AG09319 (cell line): ENCODE measurements at regions not wholly inside any gene's neighbourhood (a gene's known extent, or its start where the extent isn't known, plus 50 kb on each side); places are given as distances from the start of the nearest gene placed in this dataset.

Experiments used
- DNase-seq: peaks from one replicate; pipeline ENCODE4 v3.0.0-alpha.2; 2010; ENCODE audit warnings: low read depth; ENCODE audit errors: extremely low read depth
- TF ChIP-seq, protein P1 (sequence below): IDR thresholded peaks from 2 replicates; pipeline ENCODE4 v1.5.1; 2011; ENCODE audit warnings: low read depth, mild to moderate bottlenecking, inconsistent platforms, low read length, moderate library complexity

DNA sequence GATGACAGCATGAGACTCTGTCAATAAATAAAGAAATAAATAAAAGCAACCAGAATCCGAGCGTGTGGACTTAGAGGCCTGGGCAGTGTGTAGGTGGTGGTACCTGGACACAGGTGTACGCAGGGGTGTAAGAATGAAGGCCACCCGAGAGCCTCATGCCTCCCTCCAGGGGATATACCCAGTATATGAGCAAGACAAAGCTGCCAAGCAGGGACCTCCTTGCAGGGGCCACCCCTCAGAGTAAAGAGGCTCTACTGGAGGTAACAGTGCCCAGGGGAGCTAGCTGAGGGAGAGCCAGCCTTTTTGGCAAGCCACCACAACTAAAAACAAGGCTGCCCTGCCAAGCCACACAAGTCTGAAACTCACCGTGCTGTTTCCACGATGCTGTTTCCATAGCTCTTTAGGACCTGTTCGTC, 179.2 kb upstream of the RAB4A start:
- TF ChIP-seq, protein P1, sequence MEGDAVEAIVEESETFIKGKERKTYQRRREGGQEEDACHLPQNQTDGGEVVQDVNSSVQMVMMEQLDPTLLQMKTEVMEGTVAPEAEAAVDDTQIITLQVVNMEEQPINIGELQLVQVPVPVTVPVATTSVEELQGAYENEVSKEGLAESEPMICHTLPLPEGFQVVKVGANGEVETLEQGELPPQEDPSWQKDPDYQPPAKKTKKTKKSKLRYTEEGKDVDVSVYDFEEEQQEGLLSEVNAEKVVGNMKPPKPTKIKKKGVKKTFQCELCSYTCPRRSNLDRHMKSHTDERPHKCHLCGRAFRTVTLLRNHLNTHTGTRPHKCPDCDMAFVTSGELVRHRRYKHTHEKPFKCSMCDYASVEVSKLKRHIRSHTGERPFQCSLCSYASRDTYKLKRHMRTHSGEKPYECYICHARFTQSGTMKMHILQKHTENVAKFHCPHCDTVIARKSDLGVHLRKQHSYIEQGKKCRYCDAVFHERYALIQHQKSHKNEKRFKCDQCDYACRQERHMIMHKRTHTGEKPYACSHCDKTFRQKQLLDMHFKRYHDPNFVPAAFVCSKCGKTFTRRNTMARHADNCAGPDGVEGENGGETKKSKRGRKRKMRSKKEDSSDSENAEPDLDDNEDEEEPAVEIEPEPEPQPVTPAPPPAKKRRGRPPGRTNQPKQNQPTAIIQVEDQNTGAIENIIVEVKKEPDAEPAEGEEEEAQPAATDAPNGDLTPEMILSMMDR = no peak
- no peak for DNase-seq

DNA sequence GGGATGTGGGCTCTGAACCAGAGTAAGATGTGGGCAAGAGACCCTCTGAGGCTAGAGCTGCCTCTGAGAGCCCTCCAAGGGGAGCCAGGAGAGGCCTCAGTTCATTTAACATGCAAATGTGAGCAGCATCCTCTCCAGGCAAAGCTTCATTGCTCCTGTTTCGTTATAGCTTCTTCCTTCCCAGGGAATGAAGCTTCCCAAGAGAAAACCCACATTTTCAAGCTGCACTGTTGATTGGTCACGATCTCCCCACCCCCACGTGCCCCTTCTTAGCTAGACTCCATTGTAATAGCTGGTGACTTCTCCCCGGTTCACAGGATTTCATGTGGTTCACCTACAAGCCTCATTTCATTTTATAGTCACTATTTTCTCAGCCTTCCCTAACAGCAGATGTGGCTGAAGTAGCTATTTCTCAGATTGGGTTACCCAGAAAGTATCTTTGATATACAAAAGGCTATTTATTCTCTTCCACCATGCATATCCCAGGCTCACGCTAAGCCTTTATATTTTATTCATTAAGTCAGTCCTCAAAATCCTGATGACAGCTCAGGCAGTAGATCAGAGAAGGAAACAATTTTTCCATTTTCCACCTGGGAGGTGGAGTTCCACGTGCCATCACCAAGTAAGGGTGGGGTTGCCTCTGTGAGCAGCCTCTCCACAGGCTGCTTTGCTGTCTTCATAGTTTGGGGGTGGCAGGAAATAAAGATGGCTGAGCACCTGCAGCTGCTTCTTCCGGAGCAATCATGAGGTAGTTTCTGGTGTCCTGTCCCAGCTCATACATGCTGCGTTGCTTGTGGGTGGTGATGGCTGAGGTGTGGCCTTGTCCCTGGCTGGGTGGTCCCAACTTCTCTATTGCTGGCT, 178.3 kb upstream of the RAB4A start:
- TF ChIP-seq, protein P1 = no peak
- DNase-seq = no peak

DNA sequence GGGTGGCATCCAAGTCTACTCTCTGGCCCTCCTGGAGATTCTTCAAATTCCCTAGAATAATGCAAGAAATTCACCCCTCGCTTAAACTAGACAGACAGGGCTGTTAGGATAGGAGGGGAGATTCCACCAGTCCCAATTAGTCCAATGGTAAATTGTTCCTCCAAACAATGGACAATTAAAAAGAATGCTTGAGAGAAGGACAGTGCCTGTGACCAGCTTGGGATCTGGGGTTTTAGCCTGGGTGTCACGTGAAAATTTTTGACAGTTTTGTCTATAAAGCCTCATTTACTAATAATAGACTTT, 177.7 kb upstream of the RAB4A start:
- TF ChIP-seq, protein P1 = no peak
- no peak for DNase-seq

DNA sequence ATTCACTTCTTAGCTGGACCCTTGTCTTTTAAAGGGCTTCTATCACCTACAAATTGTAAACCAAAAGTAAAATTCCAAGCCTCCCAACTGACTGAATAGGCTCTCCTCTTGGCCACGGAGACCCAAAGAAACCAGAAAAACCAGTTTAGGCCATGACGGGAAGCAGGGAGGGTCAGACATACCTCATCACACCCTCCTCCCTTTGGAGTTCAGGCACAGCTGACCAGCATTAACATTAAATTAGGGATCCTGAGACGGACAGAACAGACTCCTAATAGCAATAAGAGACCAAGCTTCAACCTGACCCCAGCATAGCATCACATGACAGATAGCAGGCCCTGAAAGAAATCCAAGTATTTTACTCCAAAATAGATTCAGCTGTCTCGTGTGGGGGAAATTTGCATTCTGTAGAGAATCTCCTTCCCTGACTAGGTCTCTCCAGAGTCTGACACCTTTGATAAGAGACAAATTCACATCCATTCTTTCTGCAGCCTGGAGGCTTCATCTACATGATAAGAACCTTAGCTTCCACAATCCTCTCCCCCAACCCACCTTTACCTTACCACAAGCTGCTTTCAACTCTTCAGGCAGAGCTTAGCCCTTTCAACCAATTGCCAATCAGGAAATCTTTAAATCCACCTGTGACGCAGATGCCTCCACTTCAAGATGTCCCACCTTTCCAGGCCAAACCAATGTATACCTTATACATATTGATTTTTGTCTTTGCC, 177.1 kb upstream of the RAB4A start:
- TF ChIP-seq, protein P1 = no peak
- no peak for DNase-seq

DNA sequence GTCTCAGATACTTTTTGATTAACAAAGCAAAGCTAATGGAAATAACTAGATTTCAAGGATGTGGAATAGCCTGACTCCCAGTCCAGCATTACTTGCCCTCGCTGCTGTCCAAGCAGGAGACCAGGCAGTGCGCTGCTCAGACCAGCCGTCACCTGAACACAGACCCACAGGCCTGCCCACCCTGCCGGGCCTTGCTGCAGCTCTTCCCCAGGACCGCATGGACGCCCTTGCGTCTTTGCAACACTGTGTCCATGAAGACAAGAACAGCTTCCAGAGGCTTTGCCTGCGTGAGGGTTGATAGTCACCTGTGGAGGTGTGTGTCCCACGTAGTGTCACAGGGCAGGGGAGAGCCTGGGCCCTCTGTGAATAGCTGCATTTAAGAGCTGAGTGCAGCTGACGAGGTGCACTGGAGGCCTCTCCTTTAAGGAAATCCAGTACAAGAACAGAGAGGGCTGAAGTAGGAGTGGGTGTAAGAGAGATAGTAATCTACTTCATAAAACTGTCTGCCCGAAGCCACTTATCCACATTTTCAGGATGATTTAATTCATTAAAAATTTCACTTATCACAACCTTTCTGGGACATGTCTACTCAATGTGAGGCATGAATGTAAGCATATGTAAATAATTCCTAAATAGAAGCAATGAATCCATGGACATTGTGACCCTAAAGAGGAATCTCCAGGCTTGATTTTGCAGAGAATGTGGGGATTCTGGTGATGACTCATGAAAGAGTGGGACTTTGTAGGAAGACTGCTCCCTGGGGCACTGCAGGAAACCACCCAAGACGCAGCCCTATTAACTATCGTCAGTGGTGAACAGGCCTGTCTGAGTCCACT, 176.2 kb upstream of the RAB4A start:
- TF ChIP-seq, protein P1 = no peak
- no peak for DNase-seq

DNA sequence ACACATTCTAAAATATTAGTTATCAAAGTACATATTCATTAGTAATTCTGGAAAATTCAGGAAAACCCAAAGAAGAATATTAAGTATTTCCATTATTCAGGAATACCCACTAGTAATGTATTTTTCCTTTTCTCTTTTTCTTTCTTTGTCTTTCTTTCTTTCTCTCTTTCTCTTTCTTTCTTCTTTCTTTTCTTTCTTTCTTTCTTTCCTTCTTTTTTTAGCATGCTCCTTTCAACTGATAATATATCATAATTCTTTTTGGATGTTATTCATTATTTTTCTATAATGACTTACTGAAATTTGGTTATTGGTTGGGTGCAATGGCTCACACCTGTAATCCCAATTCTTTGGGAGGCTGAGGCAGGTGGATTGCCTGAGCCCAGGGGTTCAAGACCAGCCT, 175.6 kb upstream of the RAB4A start:
- TF ChIP-seq, protein P1 = no peak
- DNase-seq = no peak

DNA sequence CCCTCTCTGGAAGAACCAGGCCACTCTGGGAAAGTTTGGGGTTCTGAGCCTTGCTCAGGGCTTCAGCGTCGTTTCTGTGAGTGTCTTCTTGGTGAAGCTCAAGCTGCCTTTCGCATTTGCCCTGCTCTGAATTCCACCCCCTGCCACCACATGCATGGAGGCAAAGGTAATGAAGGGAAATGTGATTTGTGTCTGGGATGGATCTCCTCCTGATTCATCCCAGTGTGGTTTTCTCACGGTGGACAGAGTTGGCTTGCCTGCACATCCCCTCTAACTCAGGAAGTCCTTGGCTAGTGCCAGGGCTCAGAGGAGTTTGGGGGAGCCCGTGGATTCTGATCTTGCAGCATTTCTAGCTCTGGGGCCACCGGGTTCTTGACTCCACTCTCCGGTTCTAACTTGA, 173.6 kb upstream of the RAB4A start:
- TF ChIP-seq, protein P1 = no peak
- no peak for DNase-seq
